H1 (cell line): ENCODE measurements at regions not wholly inside any gene's neighbourhood (a gene's known extent, or its start where the extent isn't known, plus 50 kb on each side); places are given as distances from the start of the nearest gene placed in this dataset.

Source experiments
- BCL11A ChIP-seq, 2 experiments: IDR thresholded peaks; one replicate each; pipeline ENCODE4 v1.6.1; 2011; ENCODE audit warnings: low read depth in 2 of 2, low read length in 2 of 2, mild to moderate bottlenecking in 2 of 2
- RNF2 ChIP-seq: fragments of 200-900, 300-1000 bp; sonication (generic); IDR thresholded peaks from 2 replicates; pipeline ENCODE4 v1.7.1; 2016; ENCODE audit warnings: borderline replicate concordance, low read depth, mild to moderate bottlenecking, antibody characterized with exemption, low read length; ENCODE audit not compliant: poor library complexity, severe bottlenecking; ENCODE audit errors: missing control alignments

DNA sequence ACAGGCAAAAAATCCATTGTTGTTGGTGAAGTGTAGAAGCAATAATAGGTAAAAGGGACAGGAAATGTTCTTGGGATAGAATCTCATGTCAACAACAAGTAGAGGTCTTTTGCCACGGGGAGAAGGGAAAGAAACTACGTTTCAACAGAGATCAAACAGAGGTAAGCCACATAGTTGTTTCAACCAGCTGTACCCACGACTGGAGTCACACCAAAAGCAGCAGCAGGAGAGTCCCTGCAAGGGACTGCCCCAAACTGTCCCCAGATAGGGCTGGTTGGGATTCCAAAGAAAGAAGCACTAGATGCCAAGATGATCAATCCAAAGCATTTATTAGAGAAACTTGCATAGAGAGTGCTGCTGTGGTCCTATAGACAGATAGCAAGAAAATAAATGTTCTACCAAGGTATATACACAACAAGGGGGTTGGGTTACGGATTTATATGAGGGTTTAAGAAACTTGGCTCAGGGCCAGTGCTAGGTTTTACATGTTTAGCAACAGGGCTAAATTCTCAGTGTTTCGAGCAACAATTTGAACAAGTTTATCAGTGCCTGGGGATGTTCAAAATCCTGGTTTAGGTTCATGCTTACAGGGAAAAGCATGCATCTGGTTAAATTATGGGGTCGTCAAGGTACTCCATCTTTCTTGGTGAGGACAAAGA, 466.5 kb downstream of the MMUT start (continued):
- TF ChIP-seq BCL11A (IDR thresholded peaks at IDR 0.05; ENCODE audit: low read depth in 2 of 2, low read length in 2 of 2): no peak
- TF ChIP-seq RNF2: no peak
